Smooth muscle cell (in vitro differentiated cells): ENCODE measurements at regions not wholly inside any gene's neighbourhood (a gene's known extent, or its start where the extent isn't known, plus 50 kb on each side); places are given as distances from the start of the nearest gene placed in this dataset.

Experiments used
- DNase-seq: peaks from one replicate; lab custom pipeline; 2025; ENCODE audit not compliant: unreplicated experiment; lab: John Stamatoyannopoulos, UW
- H2AFZ ChIP-seq: fragments of 200-600 bp; sonication (generic); 2 replicates; pipeline ENCODE4 v1.6.0; 2016; ENCODE audit warnings: antibody characterized with exemption, low read depth, mild to moderate bottlenecking
- H3F3A ChIP-seq: fragments of 200-600 bp; sonication (generic); 2 replicates; pipeline ENCODE4 v1.6.0; 2017; ENCODE audit warnings: antibody characterized with exemption, low read depth
- H3K27ac ChIP-seq: fragments of 200-600 bp; sonication (generic); 2 replicates; pipeline ENCODE4 v1.5.1; 2016; ENCODE audit warnings: low read depth, mild to moderate bottlenecking
- H3K27me3 ChIP-seq: fragments of 200-600 bp; sonication (generic); 2 replicates; pipeline ENCODE4 v1.6.1; 2016; ENCODE audit warnings: low read depth, mild to moderate bottlenecking
- H3K36me3 ChIP-seq: fragments of 200-600 bp; sonication (generic); 2 replicates; pipeline ENCODE4 v1.5.1; 2016; ENCODE audit warnings: low read depth
- H3K4me1 ChIP-seq: fragments of 200-600 bp; sonication (generic); 2 replicates; pipeline ENCODE4 v1.5.1; 2016; ENCODE audit warnings: low read depth
- H3K4me2 ChIP-seq: fragments of 200-600 bp; sonication (generic); 2 replicates; pipeline ENCODE4 v1.6.0; 2016; ENCODE audit warnings: mild to moderate bottlenecking
- H3K4me3 ChIP-seq: fragments of 200-600 bp; sonication (generic); 2 replicates; pipeline ENCODE4 v1.5.1; 2016; ENCODE audit warnings: mild to moderate bottlenecking
- H3K79me2 ChIP-seq: fragments of 200-600 bp; sonication (generic); 2 replicates; pipeline ENCODE4 v1.6.0; 2016; ENCODE audit warnings: low read depth, mild to moderate bottlenecking
- H3K9ac ChIP-seq: fragments of 200-600 bp; sonication (generic); 2 replicates; pipeline ENCODE4 v1.6.0; 2016; ENCODE audit warnings: low read depth
- H3K9me3 ChIP-seq: fragments of 200-600 bp; sonication (generic); replicated peaks from 2 replicates; pipeline ENCODE4 v1.5.1; 2016; ENCODE audit warnings: low read depth
- H4K20me1 ChIP-seq: fragments of 200-600 bp; sonication (generic); 2 replicates; pipeline ENCODE4 v1.6.0; 2016; ENCODE audit warnings: low read depth
- WGBS: methylation state at CpG from one replicate; pipeline ENCODE4 v1.1.7; 2016; ENCODE audit warnings: low lambda C conversion rate; 5-methylcytosine and 5-hydroxymethylcytosine counted together
- TF ChIP-seq, protein P1 (sequence below): fragments of 200-600 bp; sonication (generic); IDR thresholded peaks from 2 replicates; pipeline ENCODE4 v1.5.1; 2017; ENCODE audit warnings: borderline replicate concordance, mild to moderate bottlenecking, antibody characterized with exemption; ENCODE audit not compliant: insufficient read depth, poor library complexity, severe bottlenecking

DNA sequence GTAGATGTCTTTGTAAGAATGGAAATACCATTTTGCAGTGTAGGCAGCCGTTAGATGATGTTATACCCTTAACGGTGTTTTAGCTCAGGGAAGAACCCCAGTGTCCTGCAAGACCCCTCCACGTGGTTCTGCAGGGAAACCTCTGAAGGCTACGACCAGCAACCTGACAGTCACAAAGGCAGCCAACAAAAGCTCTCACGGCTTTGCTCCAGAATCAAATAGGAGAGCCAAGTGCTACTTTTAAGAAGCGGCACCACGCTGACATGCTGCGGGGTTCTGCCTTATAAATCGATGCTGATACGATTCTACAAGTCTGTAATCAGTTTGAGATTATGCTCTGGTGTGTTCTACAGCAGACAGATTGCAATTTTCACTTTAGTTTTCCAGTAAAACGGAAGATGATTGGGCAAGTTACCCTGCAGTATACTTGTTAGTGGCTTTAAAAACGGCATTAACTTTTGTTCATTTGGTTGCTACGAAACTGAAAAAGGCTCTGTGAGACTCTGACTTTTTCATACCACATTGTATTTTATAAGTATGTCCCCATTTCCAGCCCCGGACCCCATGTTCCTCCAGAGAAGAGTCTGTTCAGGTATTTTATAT lies 312.9 kb downstream of the SAMD5 start:
- DNase-seq = no peak
- TF ChIP-seq, protein P1, sequence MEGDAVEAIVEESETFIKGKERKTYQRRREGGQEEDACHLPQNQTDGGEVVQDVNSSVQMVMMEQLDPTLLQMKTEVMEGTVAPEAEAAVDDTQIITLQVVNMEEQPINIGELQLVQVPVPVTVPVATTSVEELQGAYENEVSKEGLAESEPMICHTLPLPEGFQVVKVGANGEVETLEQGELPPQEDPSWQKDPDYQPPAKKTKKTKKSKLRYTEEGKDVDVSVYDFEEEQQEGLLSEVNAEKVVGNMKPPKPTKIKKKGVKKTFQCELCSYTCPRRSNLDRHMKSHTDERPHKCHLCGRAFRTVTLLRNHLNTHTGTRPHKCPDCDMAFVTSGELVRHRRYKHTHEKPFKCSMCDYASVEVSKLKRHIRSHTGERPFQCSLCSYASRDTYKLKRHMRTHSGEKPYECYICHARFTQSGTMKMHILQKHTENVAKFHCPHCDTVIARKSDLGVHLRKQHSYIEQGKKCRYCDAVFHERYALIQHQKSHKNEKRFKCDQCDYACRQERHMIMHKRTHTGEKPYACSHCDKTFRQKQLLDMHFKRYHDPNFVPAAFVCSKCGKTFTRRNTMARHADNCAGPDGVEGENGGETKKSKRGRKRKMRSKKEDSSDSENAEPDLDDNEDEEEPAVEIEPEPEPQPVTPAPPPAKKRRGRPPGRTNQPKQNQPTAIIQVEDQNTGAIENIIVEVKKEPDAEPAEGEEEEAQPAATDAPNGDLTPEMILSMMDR = no peak
- Histone ChIP-seq H3K79me2 (no peaks in the 10 kb centered on the region), H3F3A (no peaks in the 10 kb centered on the region), H3K27me3 (no peaks in the 10 kb centered on the region), H3K9me3 (no peaks in the 10 kb centered on the region), H3K9ac (no peak overlapping the region), H3K4me1 (peaks cover 12% of the 10 kb centered on the region), H3K27ac (no peak overlapping the region), H3K4me3 (no peak overlapping the region), H2AFZ (no peak overlapping the region), H3K4me2 (no peak overlapping the region), H4K20me1 (no peaks in the 10 kb centered on the region), H3K36me3 (no peaks in the 10 kb centered on the region)
- WGBS = 79% methylated on average over 14 of the region's 14 CpGs

DNA sequence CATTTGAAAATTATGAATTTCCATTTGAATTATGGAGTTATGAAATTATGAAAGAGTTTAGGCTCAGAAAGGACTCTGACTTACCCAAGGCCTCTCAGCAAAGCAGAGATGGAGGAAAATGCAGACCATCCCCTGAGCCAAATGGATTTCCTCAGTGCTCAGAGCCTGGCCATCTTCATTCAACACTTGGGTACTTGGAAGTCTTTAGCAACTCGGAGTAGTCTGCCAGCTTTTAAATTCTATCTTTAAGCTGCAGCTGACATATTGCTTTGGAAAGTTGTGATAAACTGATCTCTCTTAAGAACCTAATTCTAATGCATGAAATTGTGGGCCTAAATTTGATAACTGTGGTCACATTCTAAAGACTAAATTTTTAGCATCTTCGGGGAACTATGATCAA lies 315.4 kb downstream of the SAMD5 start:
- WGBS = 27% methylated on average over 2 of the region's 2 CpGs
- DNase-seq = no peak

DNA sequence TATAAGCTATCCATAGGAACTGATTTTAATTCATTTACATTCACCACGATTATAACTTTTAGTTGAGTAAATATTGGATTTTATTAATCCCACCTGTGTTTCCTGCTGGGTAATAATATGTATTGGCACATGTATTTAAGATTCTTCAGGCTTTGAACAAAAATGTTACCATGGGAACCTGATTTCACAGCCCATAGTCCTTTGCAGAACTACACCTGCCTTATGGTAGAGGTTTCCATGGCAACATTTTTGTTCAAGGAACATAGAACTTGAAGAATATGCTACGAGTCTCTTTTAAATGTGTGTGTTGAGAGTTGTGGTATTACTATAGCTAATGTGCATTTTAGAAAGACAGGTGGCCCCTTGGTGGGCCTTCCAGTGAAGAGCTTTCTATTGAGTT lies 317.4 kb downstream of the SAMD5 start:
- Histone ChIP-seq H3K79me2 (no peaks in the 10 kb centered on the region), H2AFZ (no peak overlapping the region), H3F3A (no peaks in the 10 kb centered on the region), H4K20me1 (no peaks in the 10 kb centered on the region), H3K9me3 (no peaks in the 10 kb centered on the region), H3K4me1 (peaks cover 2% of the 10 kb centered on the region), H3K27ac (no peak overlapping the region), H3K4me3 (no peak overlapping the region), H3K4me2 (no peak overlapping the region), H3K36me3 (no peaks in the 10 kb centered on the region), H3K27me3 (no peaks in the 10 kb centered on the region), H3K9ac (no peak overlapping the region)
- 90% methylated on average over 2 of the region's 2 CpGs for WGBS
- DNase-seq = no peak
- TF ChIP-seq, protein P1 = no peak

More for the DNA sequence above, 315.4 kb downstream of the SAMD5 start:
- Histone ChIP-seq H3K9ac (no peak overlapping the region), H3K4me3 (no peak overlapping the region), H3K9me3 (no peaks in the 10 kb centered on the region), H3K4me1 (peaks cover 12% of the 10 kb centered on the region), H4K20me1 (no peaks in the 10 kb centered on the region), H3F3A (no peaks in the 10 kb centered on the region), H3K79me2 (no peaks in the 10 kb centered on the region), H3K27ac (no peak overlapping the region), H3K36me3 (no peaks in the 10 kb centered on the region), H3K27me3 (no peaks in the 10 kb centered on the region), H2AFZ (no peak overlapping the region), H3K4me2 (no peak overlapping the region)
- TF ChIP-seq, protein P1 = no peak

DNA sequence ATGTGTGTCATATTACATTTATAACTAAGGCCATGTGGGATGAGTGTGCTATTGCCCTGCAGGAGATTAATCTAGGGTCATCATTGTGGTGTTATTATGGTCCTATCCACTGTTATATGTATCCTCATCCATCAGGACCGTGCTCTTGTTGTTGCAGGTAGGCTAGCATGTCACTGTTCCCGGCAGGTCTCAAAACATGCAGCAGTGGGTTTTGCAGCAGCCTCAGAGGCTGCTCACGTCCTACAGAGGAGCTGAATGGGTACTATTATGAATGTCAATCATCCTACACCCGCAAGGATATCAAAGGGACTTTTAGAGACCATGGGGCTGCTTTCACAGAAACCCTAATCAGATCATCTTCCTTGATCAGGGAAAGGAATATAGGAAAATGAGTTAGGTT lies 318.2 kb downstream of the SAMD5 start:
- Histone ChIP-seq H3K79me2 (no peaks in the 10 kb centered on the region), H3K27me3 (no peaks in the 10 kb centered on the region), H3K9me3 (no peaks in the 10 kb centered on the region), H3K4me2 (no peak overlapping the region), H3K4me1 (no peaks in the 10 kb centered on the region), H3K4me3 (no peak overlapping the region), H3K9ac (no peak overlapping the region), H3F3A (no peaks in the 10 kb centered on the region), H3K27ac (no peak overlapping the region), H3K36me3 (no peaks in the 10 kb centered on the region), H2AFZ (no peak overlapping the region), H4K20me1 (no peaks in the 10 kb centered on the region)
- no peak for DNase-seq
- WGBS = 81% methylated on average over 4 of the region's 4 CpGs
- TF ChIP-seq, protein P1 = no peak
